GM23248 (cell line): ENCODE measurements at regions not wholly inside any gene's neighbourhood (a gene's known extent, or its start where the extent isn't known, plus 50 kb on each side); places are given as distances from the start of the nearest gene placed in this dataset.

Source experiments
- DNase-seq: peaks from one replicate; pipeline ENCODE4 v3.0.0-alpha.2; 2015
- H2AFZ ChIP-seq: fragments of 200-600 bp; sonication (generic); 2 replicates; pipeline ENCODE4 v1.6.1; 2016; ENCODE audit warnings: antibody characterized with exemption
- H3F3A ChIP-seq: fragments of 200-600 bp; sonication (generic); 2 replicates; pipeline ENCODE4 v1.6.1; 2016; ENCODE audit warnings: mild to moderate bottlenecking, antibody characterized with exemption, mixed run types; ENCODE audit not compliant: insufficient read depth
- H3K27ac ChIP-seq: fragments of 200-600 bp; sonication (generic); 2 replicates; pipeline ENCODE4 v1.5.1; 2016; ENCODE audit warnings: mild to moderate bottlenecking
- H3K27me3 ChIP-seq: fragments of 200-600 bp; sonication (generic); replicated peaks from 2 replicates; pipeline ENCODE4 v1.6.1; 2016; ENCODE audit warnings: mild to moderate bottlenecking; ENCODE audit not compliant: insufficient read depth
- H3K36me3 ChIP-seq: fragments of 200-600 bp; sonication (generic); 2 replicates; pipeline ENCODE4 v1.6.1; 2016; ENCODE audit warnings: low read depth, mild to moderate bottlenecking
- H3K4me1 ChIP-seq: fragments of 200-600 bp; sonication (generic); 2 replicates; pipeline ENCODE4 v1.6.1; 2016; ENCODE audit warnings: mild to moderate bottlenecking; ENCODE audit not compliant: insufficient read depth
- H3K4me2 ChIP-seq: fragments of 200-600 bp; sonication (generic); one replicate; pipeline ENCODE4 v1.6.1; 2016; ENCODE audit warnings: mild to moderate bottlenecking; ENCODE audit not compliant: unreplicated experiment
- H3K4me3 ChIP-seq: fragments of 200-600 bp; sonication (generic); 2 replicates; pipeline ENCODE4 v1.5.1; 2016; ENCODE audit warnings: mild to moderate bottlenecking
- H3K79me2 ChIP-seq: fragments of 200-600 bp; sonication (generic); 2 replicates; pipeline ENCODE4 v1.6.1; 2016; ENCODE audit warnings: mild to moderate bottlenecking; ENCODE audit not compliant: insufficient read depth
- H3K9ac ChIP-seq: fragments of 200-600 bp; sonication (generic); 2 replicates; pipeline ENCODE4 v1.6.1; 2016; ENCODE audit warnings: mild to moderate bottlenecking
- H3K9me2 ChIP-seq: fragments of 200-600 bp; sonication (generic); 2 replicates; pipeline ENCODE4 v1.6.1; 2016; ENCODE audit warnings: mixed run types, mild to moderate bottlenecking, moderate library complexity; ENCODE audit not compliant: insufficient read depth
- H3K9me3 ChIP-seq: fragments of 200-600 bp; sonication (generic); one replicate; pipeline ENCODE4 v1.6.1; 2017; ENCODE audit warnings: low read depth
- H4K20me1 ChIP-seq: fragments of 200-600 bp; sonication (generic); 2 replicates; pipeline ENCODE4 v1.6.0; 2016; ENCODE audit not compliant: insufficient read depth
- EZH2 ChIP-seq: fragments of 200-600 bp; sonication (generic); IDR thresholded peaks from 2 replicates; pipeline ENCODE4 v1.6.1; 2018; ENCODE audit warnings: antibody characterized with exemption, mild to moderate bottlenecking; ENCODE audit not compliant: insufficient read depth, poor library complexity, severe bottlenecking
- EZH2phosphoT487 ChIP-seq: fragments of 200-600 bp; sonication (generic); IDR thresholded peaks from 2 replicates; pipeline ENCODE4 v1.6.1; 2018; ENCODE audit warnings: antibody characterized with exemption, moderate library complexity, mild to moderate bottlenecking, low read depth; ENCODE audit not compliant: insufficient read depth
- WGBS, 2 experiments: methylation state at CpG; one replicate each; pipeline ENCODE4 v1.1.6; 2015 to 2017; ENCODE audit warnings: low lambda C conversion rate in 2 of 2, low coverage in 1 of 2; ENCODE audit errors: missing lambda C conversion rate in 2 of 2; 5-methylcytosine and 5-hydroxymethylcytosine counted together
- in situ Hi-C: fragments of 300-500 bp; cut with MboI; formaldehyde crosslinking; loops from 2 replicates; pipeline ENCODE4 v1.15.0; 2020

GRCh38 chr5:110038297-110038997, 348.7 kb downstream of the MAN2A1 start:
- in situ Hi-C loops, result no loop called here
- H3K4me3 ChIP-seq, result no peak overlapping the region
- TF ChIP-seq EZH2, result no peak
- no peak for TF ChIP-seq EZH2phosphoT487
- no peaks in the 10 kb centered on the region for H3K36me3 ChIP-seq
- H3K4me1 ChIP-seq, result no peaks in the 10 kb centered on the region
- H3K9ac ChIP-seq, result no peak overlapping the region
- 32 to 34% methylated on average over 4 of the region's 4 CpGs for WGBS, 2 experiments
- H3K27ac ChIP-seq, result no peak overlapping the region
- no peak overlapping the region for H2AFZ ChIP-seq
- H3K79me2 ChIP-seq, result no peaks in the 10 kb centered on the region
- DNase-seq, result peak; percentile 68
- H3K4me2 ChIP-seq, result no peak overlapping the region
- 0 out of 2 replicates have a peak, but pooled peaks cover 6% of the 10 kb centered on the region for H3K27me3 ChIP-seq
- peaks cover 7% of the 10 kb centered on the region for H3F3A ChIP-seq
- no peaks in the 10 kb centered on the region for H3K9me2 ChIP-seq
- no peaks in the 10 kb centered on the region for H4K20me1 ChIP-seq
- peaks cover 5% of the 10 kb centered on the region for H3K9me3 ChIP-seq

- no peaks in the 10 kb centered on the region for H3K36me3 ChIP-seq
These were observed 350.5 kb downstream of the MAN2A1 start for GRCh38 chr5:110040178-110040577.

GRCh38 chr5:110043025-110043424, 353.3 kb downstream of the MAN2A1 start:
- no peak for TF ChIP-seq EZH2phosphoT487
- TF ChIP-seq EZH2, result no peak
- DNase-seq, result no peak
- WGBS, 2 experiments, result 21 to 27% methylated on average over 2 of the region's 2 CpGs
- no peaks in the 10 kb centered on the region for H3K27me3 ChIP-seq
- H3F3A ChIP-seq, result peaks cover 7% of the 10 kb centered on the region
- in situ Hi-C loops, result no loop called here
- no peaks in the 10 kb centered on the region for H3K4me1 ChIP-seq
- no peak overlapping the region for H2AFZ ChIP-seq
- no peak overlapping the region for H3K27ac ChIP-seq
- H4K20me1 ChIP-seq, result no peaks in the 10 kb centered on the region
- H3K4me3 ChIP-seq, result no peak overlapping the region
- peaks cover 5% of the 10 kb centered on the region for H3K9me3 ChIP-seq
- H3K9me2 ChIP-seq, result no peaks in the 10 kb centered on the region
- H3K36me3 ChIP-seq, result no peaks in the 10 kb centered on the region
- H3K9ac ChIP-seq, result no peak overlapping the region
- no peaks in the 10 kb centered on the region for H3K79me2 ChIP-seq
- no peak overlapping the region for H3K4me2 ChIP-seq

More at GRCh38 chr5:110040178-110040577, 350.5 kb downstream of the MAN2A1 start:
- Histone ChIP-seq H2AFZ (no peak overlapping the region), H3K9me2 (no peaks in the 10 kb centered on the region), H3K79me2 (no peaks in the 10 kb centered on the region), H3K4me2 (no peak overlapping the region), H3K27me3 (no peaks in the 10 kb centered on the region), H4K20me1 (no peaks in the 10 kb centered on the region), H3K4me1 (no peaks in the 10 kb centered on the region), H3K27ac (no peak overlapping the region), H3K9me3 (peaks cover 5% of the 10 kb centered on the region), H3K4me3 (no peak overlapping the region), H3F3A (peaks cover 7% of the 10 kb centered on the region), H3K9ac (no peak overlapping the region)
- DNase-seq, result no peak
- in situ Hi-C loops, result no loop called here
- no peak for TF ChIP-seq EZH2phosphoT487
- no peak for TF ChIP-seq EZH2
- WGBS, 2 experiments, result 28 to 46% methylated on average over 2 of the region's 2 CpGs

GRCh38 chr5:110045158-110045557, 355.4 kb downstream of the MAN2A1 start:
- Histone ChIP-seq H3F3A (no peaks in the 10 kb centered on the region), H3K4me2 (no peak overlapping the region), H3K79me2 (no peaks in the 10 kb centered on the region), H3K4me3 (no peak overlapping the region), H4K20me1 (no peaks in the 10 kb centered on the region), H3K27me3 (no peaks in the 10 kb centered on the region; the same call in 1 of the 2 replicates), H2AFZ (no peak overlapping the region), H3K9ac (no peak overlapping the region), H3K27ac (no peak overlapping the region), H3K9me2 (no peaks in the 10 kb centered on the region), H3K9me3 (peaks cover 5% of the 10 kb centered on the region), H3K4me1 (no peaks in the 10 kb centered on the region), H3K36me3 (no peaks in the 10 kb centered on the region)
- 0 to 3% methylated on average over 1 of the region's 1 CpG for WGBS, 2 experiments
- peak; percentile 43 for DNase-seq
- TF ChIP-seq EZH2 (no peak), EZH2phosphoT487 (no peak)
- in situ Hi-C loops, result no loop called here
